PC-9 (cell line): ENCODE measurements at regions not wholly inside any gene's neighbourhood (a gene's known extent, or its start where the extent isn't known, plus 50 kb on each side); places are given as distances from the start of the nearest gene placed in this dataset.

ENCODE experiments used
- CTCF ChIP-seq: fragments of 200-600 bp; sonication (generic); conservative IDR thresholded peaks from 2 replicates; pipeline ENCODE4 v1.6.1; 2017; ENCODE audit warnings: mixed run types, antibody characterized with exemption, mild to moderate bottlenecking, moderate library complexity
- EZH2 ChIP-seq: fragments of 200-600 bp; sonication (generic); IDR thresholded peaks from 2 replicates; pipeline ENCODE4 v1.8.0; 2017; ENCODE audit warnings: antibody characterized with exemption, low read depth

- TF ChIP-seq CTCF (no peak), EZH2 (no peak)
These were observed 92.7 kb upstream of the NEURL1B start for GRCh38 chr5:172548311-172548731.
